ENCODE measurements at regions not wholly inside any gene's neighbourhood (a gene's known extent, or its start where the extent isn't known, plus 50 kb on each side); places are given as distances from the start of the nearest gene placed in this dataset.
"Not testable (repeated sequence)": the region's sequence is repeated elsewhere in the genome, so short reads cannot be mapped to it uniquely, and the experiment has no call there.

- DNase-seq = no peak
- Mint-ChIP-seq H3K27me3 (no peaks in the 10 kb centered on the region), H3K36me3 (ENCODE audit: low read depth) (no peaks in the 10 kb centered on the region), H3K4me1 (no peaks in the 10 kb centered on the region), H3K4me3 (no peak overlapping the region), H3K27ac (no peak overlapping the region), H3K9me3 (ENCODE audit: low read depth) (no peaks in the 10 kb centered on the region)
- ChIA-PET CTCF (no interaction called here), POLR2A (no interaction called here)
- intact Hi-C loops (cut with DNase I, micrococcal nuclease) = no loop called here
- ATAC-seq = no peak
Observed at GRCh38 chrX:27132862-27133261, 330.3 kb downstream of the PPP4R3C start.

GRCh38 chrX:27087176-27087575 lies 376.0 kb downstream of the PPP4R3C start:
- CTCF ChIA-PET = not testable (repeated sequence)

DNA sequence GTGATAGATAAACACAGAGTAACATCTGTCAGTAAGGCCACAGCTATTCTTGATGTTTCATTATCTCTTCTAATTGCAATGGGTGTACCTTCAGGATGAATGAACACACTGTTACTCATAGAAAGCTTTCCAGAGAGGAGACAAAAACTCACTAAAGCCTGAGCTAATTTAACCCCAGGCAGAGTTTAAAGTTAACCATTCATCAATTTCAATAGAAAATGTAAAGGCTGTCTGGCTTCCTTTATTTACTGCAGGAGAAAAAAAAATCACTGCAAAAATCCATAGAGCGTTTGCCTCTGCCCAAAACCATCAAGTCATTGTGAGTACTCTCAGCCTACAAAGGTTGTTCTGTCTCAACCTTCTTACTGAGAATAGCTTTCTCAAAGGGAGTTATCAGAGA lies 376.9 kb downstream of the PPP4R3C start:
- ChIA-PET POLR2A (no interaction called here), CTCF (no interaction called here)
- DNase-seq (no peak), ATAC-seq (no peak)
- Mint-ChIP-seq H3K9me3 (ENCODE audit: low read depth) (no peaks in the 10 kb centered on the region), H3K36me3 (ENCODE audit: low read depth) (no peaks in the 10 kb centered on the region), H3K27ac (no peak overlapping the region), H3K4me3 (no peak overlapping the region), H3K4me1 (no peaks in the 10 kb centered on the region), H3K27me3 (no peaks in the 10 kb centered on the region)
- intact Hi-C loops (cut with DNase I, micrococcal nuclease) = no loop called here

More at GRCh38 chrX:27087176-27087575, 376.0 kb downstream of the PPP4R3C start:
- POLR2A ChIA-PET; ATAC-seq; H3K4me3 Mint-ChIP-seq; H3K4me1 Mint-ChIP-seq; H3K36me3 Mint-ChIP-seq (ENCODE audit: low read depth); H3K27ac Mint-ChIP-seq; H3K27me3 Mint-ChIP-seq; intact Hi-C loops (cut with DNase I, micrococcal nuclease); H3K9me3 Mint-ChIP-seq (ENCODE audit: low read depth); DNase-seq: not testable (repeated sequence)

- H3K36me3 Mint-ChIP-seq (ENCODE audit: low read depth) = no peaks in the 10 kb centered on the region
Observed at GRCh38 chrX:27085346-27085745, 377.8 kb downstream of the PPP4R3C start.

GRCh38 chrX:27078371-27078770 lies 384.8 kb downstream of the PPP4R3C start:
- H3K36me3 Mint-ChIP-seq (ENCODE audit: low read depth) = no peaks in the 10 kb centered on the region
- no peak overlapping the region for H3K4me3 Mint-ChIP-seq
- H3K9me3 Mint-ChIP-seq (ENCODE audit: low read depth) = peaks cover 6% of the 10 kb centered on the region
- H3K4me1 Mint-ChIP-seq = no peaks in the 10 kb centered on the region
- H3K27ac Mint-ChIP-seq = no peak overlapping the region
- no peaks in the 10 kb centered on the region for H3K27me3 Mint-ChIP-seq
- POLR2A ChIA-PET = no interaction called here
- no peak for ATAC-seq
- intact Hi-C loops (cut with DNase I, micrococcal nuclease) = no loop called here
- DNase-seq = no peak
- CTCF ChIA-PET = no interaction called here

More at GRCh38 chrX:27085346-27085745, 377.8 kb downstream of the PPP4R3C start:
- DNase-seq = no peak
- H3K27ac Mint-ChIP-seq = no peak overlapping the region
- no peaks in the 10 kb centered on the region for H3K27me3 Mint-ChIP-seq
- no peaks in the 10 kb centered on the region for H3K9me3 Mint-ChIP-seq (ENCODE audit: low read depth)
- H3K4me1 Mint-ChIP-seq = no peaks in the 10 kb centered on the region
- no peak overlapping the region for H3K4me3 Mint-ChIP-seq
- CTCF ChIA-PET = no interaction called here
- intact Hi-C loops (cut with DNase I, micrococcal nuclease) = no loop called here
- no peak for ATAC-seq
- POLR2A ChIA-PET = no interaction called here

DNA sequence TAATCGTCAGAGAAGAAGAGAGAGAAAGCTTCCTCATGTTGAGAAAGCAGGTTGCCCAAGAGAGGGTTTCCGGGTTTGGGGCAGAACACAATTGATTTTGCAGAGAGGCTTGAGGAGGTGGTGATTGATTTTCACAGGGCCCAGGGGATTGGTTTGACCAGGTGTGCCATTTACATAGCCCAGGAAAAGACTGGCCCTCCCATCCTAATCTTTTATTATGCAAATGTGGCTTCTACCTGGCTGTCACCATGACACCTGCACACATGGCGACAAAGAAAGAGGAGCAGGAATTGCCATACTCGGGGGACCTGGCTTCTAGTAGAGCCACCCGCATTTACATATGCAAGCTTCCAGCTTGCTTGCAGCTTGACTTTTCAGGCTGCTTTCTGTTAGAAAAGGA lies 405.3 kb downstream of the PPP4R3C start:
- CTCF ChIA-PET = no interaction called here
- DNase-seq (no peak), ATAC-seq (no peak)
- POLR2A ChIA-PET = no interaction called here
- intact Hi-C loops (cut with DNase I, micrococcal nuclease) = no loop called here
- H3K36me3 Mint-ChIP-seq (ENCODE audit: low read depth) = no peaks in the 10 kb centered on the region
- H3K4me3 Mint-ChIP-seq = no peak overlapping the region
- no peaks in the 10 kb centered on the region for H3K9me3 Mint-ChIP-seq (ENCODE audit: low read depth)
- H3K27ac Mint-ChIP-seq = no peak overlapping the region
- H3K27me3 Mint-ChIP-seq = no peaks in the 10 kb centered on the region
- H3K4me1 Mint-ChIP-seq = no peaks in the 10 kb centered on the region

GRCh38 chrX:27039332-27039731 lies 423.8 kb downstream of the PPP4R3C start:
- ChIA-PET POLR2A (no interaction called here), CTCF (no interaction called here)
- intact Hi-C loops (cut with DNase I, micrococcal nuclease) = no loop called here
- H3K36me3 Mint-ChIP-seq (ENCODE audit: low read depth) = no peaks in the 10 kb centered on the region
- no peaks in the 10 kb centered on the region for H3K9me3 Mint-ChIP-seq (ENCODE audit: low read depth)
- H3K4me1 Mint-ChIP-seq = no peaks in the 10 kb centered on the region
- H3K27me3 Mint-ChIP-seq = no peaks in the 10 kb centered on the region
- H3K4me3 Mint-ChIP-seq = no peak overlapping the region
- DNase-seq (no peak), ATAC-seq (no peak)
- no peak overlapping the region for H3K27ac Mint-ChIP-seq

- Mint-ChIP-seq H3K9me3 (ENCODE audit: low read depth) (peaks cover 2% of the 10 kb centered on the region), H3K4me1 (no peaks in the 10 kb centered on the region), H3K27ac (no peak overlapping the region), H3K4me3 (no peak overlapping the region), H3K36me3 (ENCODE audit: low read depth) (no peaks in the 10 kb centered on the region), H3K27me3 (no peaks in the 10 kb centered on the region)
- intact Hi-C loops (cut with DNase I, micrococcal nuclease) = no loop called here
- ChIA-PET CTCF (no interaction called here), POLR2A (no interaction called here)
- DNase-seq = no peak
- ATAC-seq = no peak
Observed at GRCh38 chrX:27008486-27008885, 454.7 kb downstream of the PPP4R3C start.

DNA sequence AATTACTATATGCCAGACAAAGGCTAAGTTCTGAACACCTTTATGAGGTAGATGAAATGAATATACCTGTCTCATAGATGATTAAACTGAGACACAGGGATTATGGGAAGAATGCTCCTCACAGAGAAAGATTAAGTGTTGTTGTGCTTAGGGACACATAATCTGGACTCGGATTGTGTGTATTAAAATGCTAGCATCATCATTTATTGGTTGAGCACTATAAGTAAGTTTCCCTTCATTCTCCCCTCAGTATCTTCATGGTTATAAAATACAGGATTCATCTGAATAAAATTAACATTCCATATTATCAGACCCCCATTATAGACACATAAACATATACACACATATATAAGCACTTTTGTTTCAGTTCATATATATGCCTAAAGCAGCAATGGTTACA lies 463.5 kb downstream of the PPP4R3C start:
- ATAC-seq (no peak), DNase-seq (no peak)
- H3K27ac Mint-ChIP-seq = no peak overlapping the region
- H3K27me3 Mint-ChIP-seq = no peaks in the 10 kb centered on the region
- no peak overlapping the region for H3K4me3 Mint-ChIP-seq
- H3K9me3 Mint-ChIP-seq (ENCODE audit: low read depth) = no peaks in the 10 kb centered on the region
- CTCF ChIA-PET = no interaction called here
- no peaks in the 10 kb centered on the region for H3K4me1 Mint-ChIP-seq
- intact Hi-C loops (cut with DNase I, micrococcal nuclease) = no loop called here
- no peaks in the 10 kb centered on the region for H3K36me3 Mint-ChIP-seq (ENCODE audit: low read depth)
- POLR2A ChIA-PET = no interaction called here

DNA sequence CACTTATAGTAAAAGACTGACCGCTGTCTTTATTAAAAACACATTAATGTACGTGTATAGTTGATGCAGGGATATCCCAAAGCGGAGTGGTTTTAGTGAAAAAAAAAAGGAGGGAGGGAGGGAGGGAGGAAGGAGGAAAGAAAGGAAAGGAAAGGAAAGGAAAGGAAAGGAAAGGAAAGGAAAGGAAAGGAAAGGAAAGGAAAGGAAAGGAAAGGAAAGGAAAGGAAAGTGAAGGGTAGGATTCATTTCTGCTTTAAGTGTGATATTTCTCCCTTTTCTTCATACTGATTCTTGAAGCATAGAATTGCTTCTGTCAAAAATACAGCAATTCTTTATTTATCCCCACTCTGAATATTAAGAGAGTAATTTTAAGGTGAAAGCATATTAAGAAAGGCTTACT lies 504.9 kb downstream of the PPP4R3C start:
- intact Hi-C loops (cut with DNase I, micrococcal nuclease) = loop anchor here in 1 of 2 experiments (10.0 kb wide), 1 partner anchor 57 kb away; no protein-coding TSS in a partner anchor
- no peaks in the 10 kb centered on the region for H3K4me1 Mint-ChIP-seq
- no peak overlapping the region for H3K27ac Mint-ChIP-seq
- ChIA-PET POLR2A (no interaction called here), CTCF (no interaction called here)
- DNase-seq (no peak), ATAC-seq (no peak)
- H3K4me3 Mint-ChIP-seq = no peak overlapping the region
- no peaks in the 10 kb centered on the region for H3K36me3 Mint-ChIP-seq (ENCODE audit: low read depth)
- peaks cover 2% of the 10 kb centered on the region for H3K9me3 Mint-ChIP-seq (ENCODE audit: low read depth)
- H3K27me3 Mint-ChIP-seq = no peaks in the 10 kb centered on the region

DNA sequence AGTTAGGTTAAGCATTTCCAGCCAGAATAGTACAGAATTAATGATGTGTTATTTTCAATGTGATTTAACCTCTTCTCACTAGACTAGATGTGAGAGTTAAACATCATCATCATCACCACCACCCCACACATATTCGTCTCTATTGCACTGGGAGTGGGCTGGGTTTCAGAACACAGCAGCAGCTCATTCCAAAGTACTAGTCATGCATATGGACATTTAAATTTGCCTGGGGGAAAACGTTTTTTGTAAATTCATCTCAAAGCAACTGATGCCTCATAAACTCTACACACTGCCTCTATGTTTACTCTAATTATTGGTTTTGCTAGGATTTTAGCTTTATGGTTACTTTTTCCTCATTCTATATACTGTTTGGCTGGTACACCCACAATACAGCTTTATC lies 509.1 kb downstream of the PPP4R3C start:
- intact Hi-C loops (cut with DNase I, micrococcal nuclease) = loop anchor here in 1 of 2 experiments (10.0 kb wide), 1 partner anchor 61 kb away; no protein-coding TSS in a partner anchor
- POLR2A ChIA-PET = no interaction called here
- Mint-ChIP-seq H3K36me3 (ENCODE audit: low read depth) (no peaks in the 10 kb centered on the region), H3K4me1 (no peaks in the 10 kb centered on the region), H3K27ac (no peak overlapping the region), H3K4me3 (no peak overlapping the region), H3K9me3 (ENCODE audit: low read depth) (peaks cover 2% of the 10 kb centered on the region), H3K27me3 (no peaks in the 10 kb centered on the region)
- DNase-seq (no peak), ATAC-seq (no peak)
- CTCF ChIA-PET = no interaction called here

DNA sequence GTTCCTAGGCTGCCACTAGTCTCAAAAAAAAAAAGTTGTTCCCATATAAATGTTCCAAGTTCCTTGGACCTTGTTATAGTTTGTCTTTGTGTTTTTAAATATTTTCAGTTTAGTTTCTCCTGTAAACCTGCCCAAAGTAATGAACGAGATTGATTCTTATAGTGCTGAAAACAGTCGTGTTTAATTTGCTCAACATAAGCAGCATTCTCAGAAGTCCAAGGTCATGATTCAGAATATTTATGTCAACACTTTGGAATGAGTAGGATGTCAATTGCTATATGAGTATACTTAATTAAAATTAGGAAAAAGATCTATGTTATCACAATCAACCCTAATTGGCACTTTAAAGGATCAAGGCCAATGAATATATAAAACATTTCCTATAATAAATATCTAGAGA lies 510.9 kb downstream of the PPP4R3C start:
- intact Hi-C loops (cut with DNase I, micrococcal nuclease) = loop anchor here in 1 of 2 experiments (10.0 kb wide), 1 partner anchor 63 kb away; no protein-coding TSS in a partner anchor
- Mint-ChIP-seq H3K36me3 (ENCODE audit: low read depth) (no peaks in the 10 kb centered on the region), H3K27me3 (no peaks in the 10 kb centered on the region), H3K4me1 (no peaks in the 10 kb centered on the region), H3K27ac (no peak overlapping the region), H3K9me3 (ENCODE audit: low read depth) (no peaks in the 10 kb centered on the region), H3K4me3 (no peak overlapping the region)
- DNase-seq = no peak
- POLR2A ChIA-PET = no interaction called here
- no peak for ATAC-seq
- CTCF ChIA-PET = no interaction called here

DNA sequence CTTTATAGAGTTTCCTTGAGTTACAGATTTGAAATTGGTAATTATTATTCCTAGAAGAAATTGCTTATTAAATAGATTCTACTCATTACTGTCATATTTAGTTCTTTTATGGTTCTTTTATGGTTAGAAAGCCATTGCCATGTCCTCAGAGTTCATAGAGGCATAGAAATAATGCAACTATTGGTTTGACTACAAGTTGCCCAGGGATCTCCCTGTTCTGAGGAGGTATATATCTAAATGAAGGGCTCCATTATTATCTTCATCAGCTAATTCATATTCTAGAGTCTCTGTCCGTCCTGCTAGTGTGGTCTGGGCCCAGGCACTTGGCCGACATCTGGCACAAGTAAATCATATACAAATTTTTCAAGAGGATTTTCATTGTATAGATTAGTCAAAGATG lies 535.7 kb downstream of the PPP4R3C start:
- H3K27me3 Mint-ChIP-seq = no peaks in the 10 kb centered on the region
- POLR2A ChIA-PET = no interaction called here
- ATAC-seq (no peak), DNase-seq (no peak)
- no peak overlapping the region for H3K4me3 Mint-ChIP-seq
- CTCF ChIA-PET = no interaction called here
- H3K36me3 Mint-ChIP-seq (ENCODE audit: low read depth) = no peaks in the 10 kb centered on the region
- no peaks in the 10 kb centered on the region for H3K4me1 Mint-ChIP-seq
- no peak overlapping the region for H3K27ac Mint-ChIP-seq
- H3K9me3 Mint-ChIP-seq (ENCODE audit: low read depth) = no peaks in the 10 kb centered on the region
- intact Hi-C loops (cut with DNase I, micrococcal nuclease) = no loop called here

Measured in activated CD4-positive, alpha-beta T cell treated with anti-CD3 and anti-CD28 coated beads for 36 hours (primary cell).